Transverse colon (tissue), 4 donors: ENCODE measurements at regions not wholly inside any gene's neighbourhood (a gene's known extent, or its start where the extent isn't known, plus 50 kb on each side); places are given as distances from the start of the nearest gene placed in this dataset.

Experiments used
- DNase-seq: peaks from one replicate; pipeline ENCODE4 v3.0.0-alpha.2; 2019
- H3K27ac ChIP-seq, 4 donors: fragments of 200-600 bp; sonication (generic); 2 replicates each; pipeline ENCODE4 v1.5.1; 2016 to 2018; ENCODE audit warnings: inconsistent platforms in 4 of 4
- H3K27me3 ChIP-seq: fragments of 200-600 bp; sonication (generic); 2 replicates; pipeline ENCODE4 v1.5.1; 2017; ENCODE audit warnings: inconsistent platforms
- H3K36me3 ChIP-seq, 4 donors: fragments of 200-600 bp; sonication (generic); 2 replicates each; pipeline ENCODE4 v1.5.1; 2017 to 2019; ENCODE audit warnings: inconsistent platforms in 4 of 4
- H3K4me1 ChIP-seq, 4 donors: fragments of 200-600 bp; sonication (generic); 2 replicates each; pipeline ENCODE4 v1.5.1; 2017 to 2020; ENCODE audit warnings: inconsistent platforms in 4 of 4
- H3K4me3 ChIP-seq, 4 donors: fragments of 200-600 bp; sonication (generic); 1 replicate in 1 of 4; 2 replicates in 3 of 4; pipeline versions ENCODE4 v1.5.1 to v1.6.1; 2017 to 2019; ENCODE audit warnings: inconsistent platforms in 4 of 4
- H3K9me3 ChIP-seq, 2 donors: fragments of 200-600 bp; sonication (generic); 2 replicates each; pipeline ENCODE4 v1.5.1; 2017 to 2019; ENCODE audit warnings: inconsistent platforms in 2 of 2
- EP300 ChIP-seq: sonication (generic); formaldehyde crosslinking; IDR thresholded peaks from one replicate; pipeline ENCODE4 v1.6.1; 2017; ENCODE audit warnings: antibody characterized with exemption, low read depth
- POLR2A ChIP-seq: fragments of 450-650 bp; IDR thresholded peaks from one replicate; pipeline ENCODE4 v1.6.1; 2016; ENCODE audit warnings: antibody characterized with exemption, mild to moderate bottlenecking, moderate library complexity
- POLR2AphosphoS5 ChIP-seq, 3 donors: sonication (generic); formaldehyde crosslinking; IDR thresholded peaks; one replicate each; pipeline ENCODE4 v1.6.1; 2016; ENCODE audit warnings: antibody characterized with exemption in 3 of 3
- WGBS, 2 donors: methylation state at CpG; one replicate each; pipeline ENCODE4 v1.1.5; 2018; ENCODE audit warnings: low coverage in 1 of 2; 5-methylcytosine and 5-hydroxymethylcytosine counted together
- in situ Hi-C, 4 donors: fragments of 200-750 bp; cut with MboI; loops; one replicate each; pipeline versions ENCODE4 v1.15.0 to v1.15.1; 2017; ENCODE audit warnings: low sequenced_read_pairs in 3 of 4, low pct_ligation_motif_present in 1 of 4, low pct_unique_long_range_greater_than_20kb in 1 of 4
- intact Hi-C: fragments of 100-400 bp; cut with DNase I; formaldehyde crosslinking; loops from one replicate; pipeline ENCODE4 v1.15.1; 2023; ENCODE audit warnings: low total_unique reads
- TF ChIP-seq, protein P1 (sequence below), 5 experiments: fragments of 200-600 bp in 3 of 5; fragments of 450-650 bp in 2 of 5; sonication (generic) in 3 of 5; IDR thresholded peaks; 1 replicate in 2 of 5; 2 replicates in 3 of 5; pipeline ENCODE4 v1.5.1; 2016 to 2017; ENCODE audit warnings: antibody characterized with exemption in 5 of 5, inconsistent platforms in 3 of 5, mild to moderate bottlenecking in 2 of 5, moderate library complexity in 1 of 5

DNA sequence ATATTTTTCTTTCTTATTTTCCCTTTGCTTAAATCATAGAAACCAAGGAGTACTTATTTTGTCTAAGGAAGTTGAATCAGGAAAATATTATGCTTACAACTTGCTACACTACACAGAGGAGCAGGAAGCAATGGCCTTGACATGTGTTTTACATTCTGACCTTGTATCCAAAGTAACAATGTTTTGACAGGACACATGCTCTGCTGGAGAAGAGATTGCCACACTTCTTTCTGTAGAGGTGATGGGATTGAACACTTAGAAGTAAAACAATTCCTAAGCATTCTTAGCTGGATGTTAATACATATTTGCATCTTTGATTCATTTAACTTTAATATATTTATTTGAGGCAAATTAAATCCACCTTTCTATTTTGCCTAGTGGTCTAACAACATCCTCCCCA is 929.1 kb downstream of the DSC3 start:
- in situ Hi-C loops, result no loop called here
- Histone ChIP-seq H3K27ac (no peak overlapping the region), H3K36me3 (no peaks in the 10 kb centered on the region), H3K4me1 (no peaks in the 10 kb centered on the region), H3K27me3 (no peaks in the 10 kb centered on the region), H3K4me3 (no peak overlapping the region), H3K9me3 (no peaks in the 10 kb centered on the region)
- intact Hi-C loops, result no loop called here
- DNase-seq, result no peak
- TF ChIP-seq, protein P1, sequence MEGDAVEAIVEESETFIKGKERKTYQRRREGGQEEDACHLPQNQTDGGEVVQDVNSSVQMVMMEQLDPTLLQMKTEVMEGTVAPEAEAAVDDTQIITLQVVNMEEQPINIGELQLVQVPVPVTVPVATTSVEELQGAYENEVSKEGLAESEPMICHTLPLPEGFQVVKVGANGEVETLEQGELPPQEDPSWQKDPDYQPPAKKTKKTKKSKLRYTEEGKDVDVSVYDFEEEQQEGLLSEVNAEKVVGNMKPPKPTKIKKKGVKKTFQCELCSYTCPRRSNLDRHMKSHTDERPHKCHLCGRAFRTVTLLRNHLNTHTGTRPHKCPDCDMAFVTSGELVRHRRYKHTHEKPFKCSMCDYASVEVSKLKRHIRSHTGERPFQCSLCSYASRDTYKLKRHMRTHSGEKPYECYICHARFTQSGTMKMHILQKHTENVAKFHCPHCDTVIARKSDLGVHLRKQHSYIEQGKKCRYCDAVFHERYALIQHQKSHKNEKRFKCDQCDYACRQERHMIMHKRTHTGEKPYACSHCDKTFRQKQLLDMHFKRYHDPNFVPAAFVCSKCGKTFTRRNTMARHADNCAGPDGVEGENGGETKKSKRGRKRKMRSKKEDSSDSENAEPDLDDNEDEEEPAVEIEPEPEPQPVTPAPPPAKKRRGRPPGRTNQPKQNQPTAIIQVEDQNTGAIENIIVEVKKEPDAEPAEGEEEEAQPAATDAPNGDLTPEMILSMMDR (IDR thresholded peaks at IDR 0.05), result no peak
- TF ChIP-seq POLR2A, result no peak
- TF ChIP-seq POLR2AphosphoS5 (IDR thresholded peaks at IDR 0.05), result no peak
- no peak for TF ChIP-seq EP300

- no peaks in the 10 kb centered on the region for H3K36me3 ChIP-seq
- WGBS, 2 donors, result 70 to 81% methylated on average over 1 of the region's 1 CpG
- H3K4me1 ChIP-seq, result no peaks in the 10 kb centered on the region
- H3K4me3 ChIP-seq, result no peak overlapping the region
- H3K27ac ChIP-seq, result no peak overlapping the region
- DNase-seq, result no peak
- no peak for TF ChIP-seq POLR2A
- no peak for TF ChIP-seq EP300
- TF ChIP-seq POLR2AphosphoS5 (IDR thresholded peaks at IDR 0.05), result no peak
- TF ChIP-seq, protein P1 (IDR thresholded peaks at IDR 0.05), result no peak
- intact Hi-C loops (no loop called here), in situ Hi-C loops (no loop called here)
- no peaks in the 10 kb centered on the region for H3K27me3 ChIP-seq
- H3K9me3 ChIP-seq, result no peaks in the 10 kb centered on the region
Measured at GRCh38 chr18:30106356-30106755, 936.2 kb downstream of the DSC3 start.

GRCh38 chr18:30103881-30104280 is 938.7 kb downstream of the DSC3 start:
- no peaks in the 10 kb centered on the region for H3K27me3 ChIP-seq
- H3K9me3 ChIP-seq, result no peaks in the 10 kb centered on the region
- H3K4me3 ChIP-seq, result no peak overlapping the region
- intact Hi-C loops, result no loop called here
- no peak for DNase-seq
- H3K36me3 ChIP-seq, result no peaks in the 10 kb centered on the region
- 43 to 48% methylated on average over 2 of the region's 2 CpGs for whole genome bisulfite sequencing, 2 donors
- H3K4me1 ChIP-seq, result no peaks in the 10 kb centered on the region
- TF ChIP-seq POLR2AphosphoS5 (IDR thresholded peaks at IDR 0.05), result no peak
- TF ChIP-seq POLR2A, result no peak
- TF ChIP-seq, protein P1 (IDR thresholded peaks at IDR 0.05), result no peak
- TF ChIP-seq EP300, result no peak
- in situ Hi-C loops, result no loop called here
- no peak overlapping the region for H3K27ac ChIP-seq

DNA sequence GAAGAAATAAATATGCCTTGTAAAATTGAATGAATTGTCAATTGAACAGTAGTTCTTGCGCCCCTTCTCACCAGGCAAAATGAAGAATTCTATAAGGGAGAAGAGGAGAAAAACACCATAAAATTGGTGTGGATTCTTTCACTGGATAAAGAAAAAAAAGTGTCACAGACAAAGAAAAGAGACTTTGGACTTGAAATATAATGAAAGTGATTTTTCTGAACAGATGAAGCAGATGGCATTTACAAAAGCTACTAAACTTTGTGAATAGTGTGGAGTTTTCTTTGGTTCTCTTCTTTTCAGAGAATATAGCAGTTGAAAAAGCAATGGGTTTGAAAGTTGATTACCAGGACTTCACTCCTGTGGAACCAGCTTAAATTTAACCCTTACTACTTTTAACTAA is 945.7 kb downstream of the DSC3 start:
- H3K4me1 ChIP-seq, result no peaks in the 10 kb centered on the region
- no peak for DNase-seq
- H3K9me3 ChIP-seq, result no peaks in the 10 kb centered on the region
- H3K27me3 ChIP-seq, result no peaks in the 10 kb centered on the region
- intact Hi-C loops, result no loop called here
- 62 to 78% methylated on average over 1 of the region's 1 CpG for WGBS, 2 donors
- in situ Hi-C loops, result no loop called here
- H3K4me3 ChIP-seq, result no peak overlapping the region
- no peak overlapping the region for H3K27ac ChIP-seq
- H3K36me3 ChIP-seq, result no peaks in the 10 kb centered on the region
- TF ChIP-seq POLR2A (no peak), EP300 (no peak), POLR2AphosphoS5 (IDR thresholded peaks at IDR 0.05) (no peak)
- TF ChIP-seq, protein P1 (IDR thresholded peaks at IDR 0.05), result no peak
